Keratinocyte (primary cell): ENCODE measurements at regions not wholly inside any gene's neighbourhood (a gene's known extent, or its start where the extent isn't known, plus 50 kb on each side); places are given as distances from the start of the nearest gene placed in this dataset.

Source experiments
- DNase-seq: peaks from one replicate; pipeline ENCODE4 v3.0.0-alpha.2; 2011; ENCODE audit warnings: low read depth, missing footprints, low spot score
- FAIRE-seq: peaks from 2 replicates; lab custom pipeline; 2011; peaks lifted over from hg19 to GRCh38; lab: Jason Lieb, UNC
- H2AFZ ChIP-seq: 2 replicates; pipeline ENCODE4 v1.6.0; 2012; ENCODE audit warnings: low read length, control low read depth, inconsistent platforms; ENCODE audit not compliant: control insufficient read depth
- H3K27ac ChIP-seq: 2 replicates; pipeline ENCODE4 v1.5.1; 2011; ENCODE audit warnings: low read length; ENCODE audit not compliant: control insufficient read depth, insufficient read depth
- H3K27me3 ChIP-seq: 3 replicates; pipeline ENCODE4 v1.6.0; 2011; ENCODE audit warnings: low read length; ENCODE audit not compliant: control insufficient read depth, insufficient read depth; ENCODE audit errors: extremely low read depth
- H3K36me3 ChIP-seq, 2 experiments: 2 replicates in 1 of 2; 3 replicates in 1 of 2; pipeline ENCODE4 v1.5.1; 2011; ENCODE audit warnings: low read length in 2 of 2, mild to moderate bottlenecking in 1 of 2; ENCODE audit not compliant: control insufficient read depth in 2 of 2, insufficient read depth in 2 of 2; ENCODE audit errors: extremely low read depth in 1 of 2
- H3K4me1 ChIP-seq: 3 replicates; pipeline ENCODE4 v1.5.1; 2011; ENCODE audit warnings: low read length; ENCODE audit not compliant: control insufficient read depth, insufficient read depth; ENCODE audit errors: extremely low read depth
- H3K4me2 ChIP-seq: 3 replicates; pipeline ENCODE4 v1.6.0; 2011; ENCODE audit warnings: low read depth, low read length; ENCODE audit not compliant: control insufficient read depth, insufficient read depth; ENCODE audit errors: extremely low read depth
- H3K4me3 ChIP-seq, 3 experiments: fragments of 200-600 bp in 1 of 3; sonication (generic) in 1 of 3; 2 replicates in 2 of 3; 3 replicates in 1 of 3; pipeline ENCODE4 v1.5.1; 2011 to 2016; ENCODE audit warnings: low read length in 3 of 3, mild to moderate bottlenecking in 3 of 3, control low read depth in 2 of 3, inconsistent platforms in 1 of 3, low read depth in 1 of 3, mixed read lengths in 1 of 3, mixed run types in 1 of 3, moderate library complexity in 1 of 3; ENCODE audit not compliant: control insufficient read depth in 2 of 3, insufficient read depth in 2 of 3; ENCODE audit errors: extremely low read depth in 1 of 3
- H3K79me2 ChIP-seq: 2 replicates; pipeline ENCODE4 v1.6.0; 2012; ENCODE audit warnings: low read length; ENCODE audit not compliant: control insufficient read depth, insufficient read depth
- H3K9ac ChIP-seq: 3 replicates; pipeline ENCODE4 v1.6.0; 2011; ENCODE audit warnings: low read length; ENCODE audit not compliant: control insufficient read depth, insufficient read depth; ENCODE audit errors: extremely low read depth
- H3K9me1 ChIP-seq: 3 replicates; pipeline ENCODE4 v1.6.0; 2011; ENCODE audit warnings: low read length; ENCODE audit not compliant: control insufficient read depth, insufficient read depth; ENCODE audit errors: extremely low read depth
- H3K9me3 ChIP-seq: 2 replicates; pipeline ENCODE4 v1.5.1; 2012; ENCODE audit warnings: low read depth, low read length; ENCODE audit not compliant: control insufficient read depth
- H4K20me1 ChIP-seq: 3 replicates; pipeline ENCODE4 v1.6.0; 2011; ENCODE audit warnings: low read length; ENCODE audit not compliant: control insufficient read depth, insufficient read depth; ENCODE audit errors: extremely low read depth
- EZH2 ChIP-seq: IDR thresholded peaks from one replicate; pipeline ENCODE4 v1.6.1; 2012; ENCODE audit warnings: inconsistent platforms, mild to moderate bottlenecking, low read length, moderate library complexity
- dilution Hi-C: fragments of 300-500 bp; cut with MboI; formaldehyde crosslinking; loops from one replicate; pipeline ENCODE4 v1.7.0; 2020; ENCODE audit warnings: low sequenced_read_pairs; ENCODE audit not compliant: extremely low pct_ligation_motif_present
- TF ChIP-seq, protein P1 (sequence below), 3 experiments: IDR thresholded peaks in 1 of 3; conservative IDR thresholded peaks in 1 of 3; optimal IDR thresholded peaks in 1 of 3; 2 replicates in 2 of 3; 3 replicates in 1 of 3; pipeline versions ENCODE3 to v1.5.1; 2011; ENCODE audit warnings: low read length in 3 of 3, mild to moderate bottlenecking in 3 of 3, moderate library complexity in 2 of 3, control low read depth in 1 of 3, inconsistent platforms in 1 of 3; ENCODE audit not compliant: insufficient read depth in 2 of 3; ENCODE audit errors: extremely low read depth in 1 of 3

DNA sequence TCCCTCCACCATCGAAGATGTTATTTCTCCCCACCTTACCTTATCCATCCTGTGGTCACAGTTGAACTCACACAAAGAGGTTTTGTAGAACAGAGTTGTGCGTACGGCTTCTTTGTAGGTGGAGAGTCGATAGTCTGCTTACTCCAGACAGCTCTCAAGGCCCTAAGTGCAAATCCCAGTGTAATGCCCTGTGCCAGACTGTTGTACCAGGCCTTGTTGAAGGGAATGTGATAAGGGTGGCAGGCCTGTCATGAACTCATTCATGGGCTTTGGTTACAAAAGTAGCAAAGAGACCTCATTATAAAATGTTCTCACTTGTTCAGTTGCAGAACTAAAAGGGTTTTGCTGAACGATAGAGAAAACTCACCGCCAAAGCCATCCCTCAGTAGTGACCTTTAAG, 288.7 kb upstream of the CADM1 start:
- dilution Hi-C loops = no loop called here
- H3K4me2 ChIP-seq = no peak overlapping the region

DNA sequence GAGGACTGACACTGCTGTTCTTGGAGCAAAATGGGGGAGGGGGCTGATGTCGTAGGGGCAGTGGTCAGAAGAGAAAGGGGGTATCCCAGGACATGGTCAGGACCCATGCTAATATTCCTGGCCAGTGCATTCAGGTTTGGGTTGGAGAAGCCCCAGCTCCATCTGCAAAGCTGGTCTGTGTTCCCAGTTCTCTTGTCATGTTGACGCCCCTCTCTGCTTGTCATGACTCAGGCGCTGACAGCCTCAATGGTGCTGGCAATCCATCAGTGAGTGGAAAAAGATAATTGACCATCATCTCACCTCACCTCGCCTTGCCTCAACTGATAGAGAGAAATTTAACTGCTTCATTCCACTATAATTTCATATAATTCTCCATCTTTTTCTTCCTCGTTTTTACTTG, 283.1 kb upstream of the CADM1 start:
- FAIRE-seq (no peak), DNase-seq (no peak)
- Histone ChIP-seq H3K9ac (no peak overlapping the region), H3K27ac (no peak overlapping the region), H3K4me2 (no peak overlapping the region), H3K27me3 (no peaks in the 10 kb centered on the region), H3K4me3 (no peak overlapping the region), H3K79me2 (no peaks in the 10 kb centered on the region), H3K9me3 (no peaks in the 10 kb centered on the region), H2AFZ (no peak overlapping the region), H4K20me1 (no peaks in the 10 kb centered on the region), H3K4me1 (peaks cover 12% of the 10 kb centered on the region), H3K36me3 (no peaks in the 10 kb centered on the region), H3K9me1 (no peaks in the 10 kb centered on the region)
- dilution Hi-C loops = no loop called here
- TF ChIP-seq, protein P1, sequence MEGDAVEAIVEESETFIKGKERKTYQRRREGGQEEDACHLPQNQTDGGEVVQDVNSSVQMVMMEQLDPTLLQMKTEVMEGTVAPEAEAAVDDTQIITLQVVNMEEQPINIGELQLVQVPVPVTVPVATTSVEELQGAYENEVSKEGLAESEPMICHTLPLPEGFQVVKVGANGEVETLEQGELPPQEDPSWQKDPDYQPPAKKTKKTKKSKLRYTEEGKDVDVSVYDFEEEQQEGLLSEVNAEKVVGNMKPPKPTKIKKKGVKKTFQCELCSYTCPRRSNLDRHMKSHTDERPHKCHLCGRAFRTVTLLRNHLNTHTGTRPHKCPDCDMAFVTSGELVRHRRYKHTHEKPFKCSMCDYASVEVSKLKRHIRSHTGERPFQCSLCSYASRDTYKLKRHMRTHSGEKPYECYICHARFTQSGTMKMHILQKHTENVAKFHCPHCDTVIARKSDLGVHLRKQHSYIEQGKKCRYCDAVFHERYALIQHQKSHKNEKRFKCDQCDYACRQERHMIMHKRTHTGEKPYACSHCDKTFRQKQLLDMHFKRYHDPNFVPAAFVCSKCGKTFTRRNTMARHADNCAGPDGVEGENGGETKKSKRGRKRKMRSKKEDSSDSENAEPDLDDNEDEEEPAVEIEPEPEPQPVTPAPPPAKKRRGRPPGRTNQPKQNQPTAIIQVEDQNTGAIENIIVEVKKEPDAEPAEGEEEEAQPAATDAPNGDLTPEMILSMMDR (optimal IDR thresholded peaks at IDR 0.05 in 1 of 3, IDR thresholded peaks at IDR 0.05 in 1 of 3, conservative IDR thresholded peaks at IDR 0.05 in 1 of 3; ENCODE audit: extremely low read depth in 1 of 3, insufficient read depth in 2 of 3, low read length in 3 of 3) = no peak
- no peak for TF ChIP-seq EZH2

More for the DNA sequence above, 288.7 kb upstream of the CADM1 start:
- no peak for FAIRE-seq
- Histone ChIP-seq H3K36me3 (no peaks in the 10 kb centered on the region), H3K27ac (no peak overlapping the region), H2AFZ (no peak overlapping the region), H3K79me2 (no peaks in the 10 kb centered on the region), H3K27me3 (no peaks in the 10 kb centered on the region), H3K9ac (no peak overlapping the region), H4K20me1 (no peaks in the 10 kb centered on the region), H3K4me3 (no peak overlapping the region), H3K9me3 (no peaks in the 10 kb centered on the region), H3K4me1 (no peaks in the 10 kb centered on the region), H3K9me1 (no peaks in the 10 kb centered on the region)
- TF ChIP-seq, protein P1 (optimal IDR thresholded peaks at IDR 0.05 in 1 of 3, IDR thresholded peaks at IDR 0.05 in 1 of 3, conservative IDR thresholded peaks at IDR 0.05 in 1 of 3; ENCODE audit: extremely low read depth in 1 of 3, insufficient read depth in 2 of 3, low read length in 3 of 3) = no peak
- no peak for TF ChIP-seq EZH2
- no peak for DNase-seq
